ENCODE measurements at regions not wholly inside any gene's neighbourhood (a gene's known extent, or its start where the extent isn't known, plus 50 kb on each side); places are given as distances from the start of the nearest gene placed in this dataset.

- Histone ChIP-seq H3K4me1 (ENCODE audit: control insufficient read depth, insufficient read depth, low read length) (peaks cover 11% of the 10 kb centered on the region), H3K36me3 (ENCODE audit: control insufficient read depth, insufficient read depth, low read length) (no peaks in the 10 kb centered on the region), H3K9me3 (ENCODE audit: control insufficient read depth, low read length) (no peaks in the 10 kb centered on the region), H3K9ac (ENCODE audit: low read length) (no peak overlapping the region), H3K4me3 (ENCODE audit: low read length) (no peak overlapping the region), H3K27me3 (ENCODE audit: control insufficient read depth, insufficient read depth, low read length) (no peaks in the 10 kb centered on the region)
Measured at GRCh38 chr2:120919771-120920453, 184.2 kb downstream of the GLI2 start.

GRCh38 chr2:120920454-120921148 lies 184.9 kb downstream of the GLI2 start:
- Histone ChIP-seq H3K9ac (ENCODE audit: low read length) (no peak overlapping the region), H3K27me3 (ENCODE audit: control insufficient read depth, insufficient read depth, low read length) (no peaks in the 10 kb centered on the region), H3K4me1 (ENCODE audit: control insufficient read depth, insufficient read depth, low read length) (peaks cover 4% of the 10 kb centered on the region), H3K36me3 (ENCODE audit: control insufficient read depth, insufficient read depth, low read length) (no peaks in the 10 kb centered on the region), H3K9me3 (ENCODE audit: control insufficient read depth, low read length) (no peaks in the 10 kb centered on the region), H3K4me3 (ENCODE audit: low read length) (no peak overlapping the region)

DNA sequence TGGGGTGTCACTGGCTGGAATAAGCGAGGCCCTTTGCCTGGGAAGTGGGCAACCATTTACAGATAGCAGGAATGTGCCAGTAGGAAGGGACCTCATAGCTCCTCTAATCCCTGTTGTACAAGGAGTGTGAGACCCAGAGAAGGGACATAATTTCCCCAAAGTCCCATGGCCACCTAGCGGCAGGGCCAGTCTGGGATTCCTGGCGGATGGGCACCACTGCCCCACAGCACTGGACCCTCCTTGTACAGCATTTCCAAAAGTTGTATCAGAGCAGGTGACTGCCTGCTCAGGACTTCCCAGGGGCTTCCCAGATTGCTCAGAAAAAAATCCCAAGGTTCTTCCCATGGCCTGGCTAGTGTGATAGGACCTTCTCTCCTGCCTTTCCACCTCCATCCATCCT lies 185.8 kb downstream of the GLI2 start:
- no peaks in the 10 kb centered on the region for H3K9me3 ChIP-seq (ENCODE audit: control insufficient read depth, low read length)
- no peak overlapping the region for H3K9ac ChIP-seq (ENCODE audit: low read length)
- H3K36me3 ChIP-seq (ENCODE audit: control insufficient read depth, insufficient read depth, low read length) = no peaks in the 10 kb centered on the region
- H3K4me1 ChIP-seq (ENCODE audit: control insufficient read depth, insufficient read depth, low read length) = no peaks in the 10 kb centered on the region
- no peaks in the 10 kb centered on the region for H3K27me3 ChIP-seq (ENCODE audit: control insufficient read depth, insufficient read depth, low read length)
- H3K4me3 ChIP-seq (ENCODE audit: low read length) = no peak overlapping the region

DNA sequence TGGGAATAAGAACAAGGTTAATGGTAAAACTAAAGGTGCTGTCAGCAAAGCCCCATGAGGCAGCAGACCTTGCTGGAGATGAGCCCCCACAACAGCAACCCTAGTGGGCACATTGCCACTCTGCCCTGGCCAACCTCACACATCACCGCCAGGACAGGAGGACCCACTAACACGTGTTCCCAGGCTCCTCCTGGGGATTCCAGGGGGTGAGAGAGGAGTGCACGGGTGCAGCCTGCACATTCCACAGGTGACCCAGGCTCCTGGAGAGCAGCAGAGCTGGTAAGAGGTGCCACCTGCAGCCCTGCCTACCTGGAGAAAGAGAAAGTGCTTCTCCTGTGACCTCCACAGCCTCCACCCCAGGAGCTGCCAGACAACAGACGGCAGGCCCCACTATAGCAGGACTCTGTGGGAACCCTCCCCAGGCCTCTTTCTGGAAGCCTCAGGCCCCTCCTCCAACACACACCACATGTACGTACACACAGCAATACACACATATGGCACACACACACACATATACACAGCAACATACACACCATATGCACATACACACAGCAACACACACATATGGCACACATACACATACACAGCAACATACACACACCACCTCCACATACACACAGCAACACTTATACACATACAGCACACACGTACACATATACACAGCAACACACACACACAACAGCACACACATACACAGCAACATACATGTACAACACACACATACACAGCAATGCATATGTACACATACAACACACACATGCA lies 187.1 kb downstream of the GLI2 start:
- Histone ChIP-seq H3K4me3 (ENCODE audit: low read length) (no peak overlapping the region), H3K9me3 (ENCODE audit: control insufficient read depth, low read length) (no peaks in the 10 kb centered on the region), H3K27me3 (ENCODE audit: control insufficient read depth, insufficient read depth, low read length) (no peaks in the 10 kb centered on the region), H3K9ac (ENCODE audit: low read length) (no peak overlapping the region), H3K4me1 (ENCODE audit: control insufficient read depth, insufficient read depth, low read length) (no peaks in the 10 kb centered on the region), H3K36me3 (ENCODE audit: control insufficient read depth, insufficient read depth, low read length) (no peaks in the 10 kb centered on the region)

- Histone ChIP-seq H3K36me3 (ENCODE audit: control insufficient read depth, insufficient read depth, low read length) (no peaks in the 10 kb centered on the region), H3K4me1 (ENCODE audit: control insufficient read depth, insufficient read depth, low read length) (no peaks in the 10 kb centered on the region), H3K27me3 (ENCODE audit: control insufficient read depth, insufficient read depth, low read length) (no peaks in the 10 kb centered on the region), H3K9ac (ENCODE audit: low read length) (no peak overlapping the region), H3K4me3 (ENCODE audit: low read length) (no peak overlapping the region), H3K9me3 (ENCODE audit: control insufficient read depth, low read length) (no peaks in the 10 kb centered on the region)
Measured at GRCh38 chr2:120923426-120923825, 187.8 kb downstream of the GLI2 start.

GRCh38 chr2:120924924-120925323 lies 189.3 kb downstream of the GLI2 start:
- Histone ChIP-seq H3K4me1 (ENCODE audit: control insufficient read depth, insufficient read depth, low read length) (no peaks in the 10 kb centered on the region), H3K36me3 (ENCODE audit: control insufficient read depth, insufficient read depth, low read length) (no peaks in the 10 kb centered on the region), H3K9ac (ENCODE audit: low read length) (no peak overlapping the region), H3K4me3 (ENCODE audit: low read length) (no peak overlapping the region), H3K27me3 (ENCODE audit: control insufficient read depth, insufficient read depth, low read length) (no peaks in the 10 kb centered on the region), H3K9me3 (ENCODE audit: control insufficient read depth, low read length) (no peaks in the 10 kb centered on the region)

GRCh38 chr2:120926463-120927264 lies 191.0 kb downstream of the GLI2 start:
- H3K4me1 ChIP-seq (ENCODE audit: control insufficient read depth, insufficient read depth, low read length) = no peaks in the 10 kb centered on the region
- no peak overlapping the region for H3K4me3 ChIP-seq (ENCODE audit: low read length)
- H3K36me3 ChIP-seq (ENCODE audit: control insufficient read depth, insufficient read depth, low read length) = no peaks in the 10 kb centered on the region
- H3K27me3 ChIP-seq (ENCODE audit: control insufficient read depth, insufficient read depth, low read length) = no peaks in the 10 kb centered on the region
- no peak overlapping the region for H3K9ac ChIP-seq (ENCODE audit: low read length)
- no peaks in the 10 kb centered on the region for H3K9me3 ChIP-seq (ENCODE audit: control insufficient read depth, low read length)

- Histone ChIP-seq H3K9me3 (ENCODE audit: control insufficient read depth, low read length) (no peaks in the 10 kb centered on the region), H3K27me3 (ENCODE audit: control insufficient read depth, insufficient read depth, low read length) (no peaks in the 10 kb centered on the region), H3K36me3 (ENCODE audit: control insufficient read depth, insufficient read depth, low read length) (no peaks in the 10 kb centered on the region), H3K4me3 (ENCODE audit: low read length) (no peak overlapping the region), H3K4me1 (ENCODE audit: control insufficient read depth, insufficient read depth, low read length) (peaks cover 5% of the 10 kb centered on the region), H3K9ac (ENCODE audit: low read length) (no peak overlapping the region)
Measured at GRCh38 chr2:120927265-120927628, 191.6 kb downstream of the GLI2 start.

DNA sequence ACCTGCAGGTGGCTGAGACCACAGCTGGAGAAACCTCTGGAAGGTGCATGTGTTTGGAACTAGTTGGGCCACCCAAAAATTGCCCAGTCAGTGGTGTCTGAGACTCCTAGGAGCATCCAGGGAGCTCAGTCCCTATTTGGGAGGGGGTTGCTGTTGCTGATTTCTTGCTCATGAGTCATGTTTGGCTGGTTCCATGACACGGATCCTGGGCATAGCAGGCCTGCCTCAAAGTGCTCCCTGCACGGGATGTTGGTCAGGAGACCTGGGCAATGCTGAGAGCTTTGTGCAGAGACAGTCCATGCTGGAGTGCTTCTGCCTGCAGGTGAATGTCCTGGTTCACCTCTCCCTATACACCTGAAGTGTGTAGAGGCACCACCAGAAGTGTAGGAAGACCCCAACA lies 194.2 kb downstream of the GLI2 start:
- no peaks in the 10 kb centered on the region for H3K36me3 ChIP-seq (ENCODE audit: control insufficient read depth, insufficient read depth, low read length)
- peaks cover 31% of the 10 kb centered on the region for H3K4me1 ChIP-seq (ENCODE audit: control insufficient read depth, insufficient read depth, low read length)
- no peak overlapping the region for H3K9ac ChIP-seq (ENCODE audit: low read length)
- no peaks in the 10 kb centered on the region for H3K9me3 ChIP-seq (ENCODE audit: control insufficient read depth, low read length)
- no peaks in the 10 kb centered on the region for H3K27me3 ChIP-seq (ENCODE audit: control insufficient read depth, insufficient read depth, low read length)
- no peak overlapping the region for H3K4me3 ChIP-seq (ENCODE audit: low read length)

- Histone ChIP-seq H3K36me3 (ENCODE audit: control insufficient read depth, insufficient read depth, low read length) (no peaks in the 10 kb centered on the region), H3K27me3 (ENCODE audit: control insufficient read depth, insufficient read depth, low read length) (no peaks in the 10 kb centered on the region), H3K9ac (ENCODE audit: low read length) (no peak overlapping the region), H3K4me1 (ENCODE audit: control insufficient read depth, insufficient read depth, low read length) (peaks cover 35% of the 10 kb centered on the region), H3K4me3 (ENCODE audit: low read length) (no peak overlapping the region), H3K9me3 (ENCODE audit: control insufficient read depth, low read length) (no peaks in the 10 kb centered on the region)
Measured at GRCh38 chr2:120930236-120930635, 194.6 kb downstream of the GLI2 start.

DNA sequence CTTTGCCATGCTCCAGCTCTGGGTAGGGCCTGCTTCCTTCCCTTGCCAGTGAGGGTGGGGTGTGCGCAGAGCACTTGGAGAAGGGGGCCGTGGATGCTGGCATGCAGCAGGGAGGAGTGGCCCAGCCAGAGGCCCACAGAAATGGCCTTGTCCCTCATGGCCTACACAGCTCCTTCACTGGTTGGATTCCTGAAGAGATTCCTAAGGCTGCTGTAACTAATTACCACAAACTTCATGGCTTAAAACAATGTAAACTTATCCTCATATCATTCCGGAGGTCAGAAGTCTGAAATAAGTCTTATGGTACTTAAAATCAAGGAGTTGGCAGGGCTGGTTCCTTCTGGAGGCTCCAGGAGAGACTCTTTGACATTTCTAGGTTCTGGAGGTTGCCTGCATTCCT lies 195.2 kb downstream of the GLI2 start:
- Histone ChIP-seq H3K27me3 (ENCODE audit: control insufficient read depth, insufficient read depth, low read length) (no peaks in the 10 kb centered on the region), H3K4me3 (ENCODE audit: low read length) (no peak overlapping the region), H3K9me3 (ENCODE audit: control insufficient read depth, low read length) (no peaks in the 10 kb centered on the region), H3K4me1 (ENCODE audit: control insufficient read depth, insufficient read depth, low read length) (peaks cover 41% of the 10 kb centered on the region), H3K36me3 (ENCODE audit: control insufficient read depth, insufficient read depth, low read length) (no peaks in the 10 kb centered on the region), H3K9ac (ENCODE audit: low read length) (no peak overlapping the region)

DNA sequence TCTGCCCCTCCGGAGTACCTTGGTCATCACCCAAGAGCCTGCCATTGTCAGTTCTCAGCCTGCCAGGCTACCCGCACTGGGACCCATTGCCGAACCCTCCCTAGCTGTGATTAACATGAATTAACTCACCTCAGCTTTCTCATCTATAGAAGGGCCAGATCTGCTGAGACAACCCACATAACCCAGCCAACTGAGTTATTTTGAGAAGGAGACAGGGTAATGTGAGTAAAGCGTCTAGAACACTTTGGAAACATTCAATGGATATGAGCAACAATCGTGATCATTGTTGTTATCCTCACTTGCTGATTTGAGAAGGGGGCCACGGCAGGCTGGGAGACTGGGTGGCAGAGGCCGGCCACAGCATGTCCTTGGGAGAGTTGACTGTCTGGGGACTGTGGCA lies 196.8 kb downstream of the GLI2 start:
- no peaks in the 10 kb centered on the region for H3K9me3 ChIP-seq (ENCODE audit: control insufficient read depth, low read length)
- no peak overlapping the region for H3K9ac ChIP-seq (ENCODE audit: low read length)
- H3K27me3 ChIP-seq (ENCODE audit: control insufficient read depth, insufficient read depth, low read length) = no peaks in the 10 kb centered on the region
- H3K4me1 ChIP-seq (ENCODE audit: control insufficient read depth, insufficient read depth, low read length) = peaks cover 57% of the 10 kb centered on the region
- no peak overlapping the region for H3K4me3 ChIP-seq (ENCODE audit: low read length)
- no peaks in the 10 kb centered on the region for H3K36me3 ChIP-seq (ENCODE audit: control insufficient read depth, insufficient read depth, low read length)

All from mucosa of stomach (tissue), 1 donor.